ENCODE measurements at regions not wholly inside any gene's neighbourhood (a gene's known extent, or its start where the extent isn't known, plus 50 kb on each side); places are given as distances from the start of the nearest gene placed in this dataset.

GRCh38 chr2:120853306-120854013 lies 117.8 kb downstream of the GLI2 start:
- Histone ChIP-seq H3K36me3 (replicated peaks in 1 of 2; ENCODE audit: control insufficient read depth in 1 of 2, insufficient read depth in 2 of 2, low read length in 2 of 2) (no peaks in the 10 kb centered on the region), H3K79me2 (ENCODE audit: insufficient read depth, low read length) (no peaks in the 10 kb centered on the region), H3K9me3 (ENCODE audit: low read length) (no peaks in the 10 kb centered on the region), H3K27ac (ENCODE audit: extremely low read length, insufficient read depth, low read length) (no peak overlapping the region), H2AFZ (ENCODE audit: low read length) (no peak overlapping the region), H3K27me3 (ENCODE audit: control insufficient read depth in 1 of 2, insufficient read depth in 2 of 2, low read length in 2 of 2) (peaks cover 3 to 71% of the 10 kb centered on the region in 2 experiments; a peak in 4 of 5 replicates), H3K9ac (ENCODE audit: insufficient read depth, low read depth, low read length) (no peak overlapping the region), H3K4me3 (replicated peaks in 1 of 3; ENCODE audit: insufficient read depth in 1 of 3, low read depth in 2 of 3, low read length in 3 of 3) (no peak overlapping the region), H4K20me1 (ENCODE audit: insufficient read depth, low read length) (no peaks in the 10 kb centered on the region), H3K4me1 (ENCODE audit: insufficient read depth, low read length) (no peaks in the 10 kb centered on the region), H3K4me2 (ENCODE audit: low read depth, low read length) (no peak overlapping the region)
- TF ChIP-seq ASH2L (IDR thresholded peaks at IDR 0.05; ENCODE audit: insufficient read length, low read depth, low read length) (no peak), POLR2G (IDR thresholded peaks at IDR 0.05; ENCODE audit: low read depth, low read length) (no peak), HOXA7 (CRISPR knock-in tag; IDR thresholded peaks at IDR 0.05) (no peak), MED13 (CRISPR knock-in tag; IDR thresholded peaks at IDR 0.05) (no peak), HMGA1 (CRISPR knock-in tag; conservative IDR thresholded peaks at IDR 0.05) (no peak), TMF1 (CRISPR knock-in tag; IDR thresholded peaks at IDR 0.05; ENCODE audit: low read depth) (no peak), FOSL1 (CRISPR knock-in tag; IDR thresholded peaks at IDR 0.05; ENCODE audit: borderline replicate concordance) (no peak), ATF3 (CRISPR knock-in tag; IDR thresholded peaks at IDR 0.05) (no peak), ZNF737 (CRISPR knock-in tag; IDR thresholded peaks at IDR 0.05; ENCODE audit: borderline replicate concordance) (no peak), MNT (IDR thresholded peaks at IDR 0.05) (0 out of 2 replicates have a peak, but pooled peaks have one; percentile 21), ZNF180 (CRISPR knock-in tag; IDR thresholded peaks at IDR 0.05; ENCODE audit: borderline replicate concordance, low read depth) (no peak), ZNF3 (CRISPR knock-in tag; IDR thresholded peaks at IDR 0.05) (no peak), ZNF746 (CRISPR knock-in tag; IDR thresholded peaks at IDR 0.05) (no peak), FOXO1 (CRISPR knock-in tag; IDR thresholded peaks at IDR 0.05) (no peak), ATF2 (CRISPR knock-in tag; IDR thresholded peaks at IDR 0.05) (no peak), ATF7 (IDR thresholded peaks at IDR 0.05) (peak; percentile 20; the same call in 1 of the 2 replicates), ATF7 (CRISPR knock-in tag; IDR thresholded peaks at IDR 0.05) (no peak)
- CTCF ChIA-PET (ENCODE audit: low intra/inter-chr PET ratio, low total read pairs) = no interaction called here
- no peak for FAIRE-seq
- ATAC-seq = no peak
- BruUV-seq (replicated peaks) = no TSS peak
- no peak for DNase-seq (ENCODE audit: low spot score)
- in situ Hi-C loops (cut with HindIII; ENCODE audit: extremely low pct_ligation_motif_present, low pct_unique_long_range_greater_than_20kb) (no loop called here), intact Hi-C loops (cut with micrococcal nuclease; ENCODE audit: unreplicated experiment) (no loop called here)
- WGBS (ENCODE audit: low lambda C conversion rate) = 10% methylated on average over 5 of the region's 5 CpGs
- POLR2A ChIA-PET = no interaction called here

Data from HepG2 (cell line).